B cell (primary cell): ENCODE measurements at regions not wholly inside any gene's neighbourhood (a gene's known extent, or its start where the extent isn't known, plus 50 kb on each side); places are given as distances from the start of the nearest gene placed in this dataset.

Source experiments
- CTCF ChIP-seq: fragments of 200-600 bp; IDR thresholded peaks from one replicate; pipeline ENCODE4 v1.8.0; 2022; ENCODE audit warnings: antibody characterized with exemption, mild to moderate bottlenecking
- EZH2 ChIP-seq: IDR thresholded peaks from 2 replicates; pipeline ENCODE4 v1.6.1; 2012; ENCODE audit warnings: borderline replicate concordance, low read depth, mild to moderate bottlenecking, moderate library complexity, low read length; ENCODE audit not compliant: insufficient read depth, poor library complexity, severe bottlenecking

GRCh38 chr3:145854499-145854898 lies 306.5 kb downstream of the PLOD2 start:
- no peak for TF ChIP-seq CTCF
- TF ChIP-seq EZH2: no peak
